Ramos (cell line): ENCODE measurements at regions not wholly inside any gene's neighbourhood (a gene's known extent, or its start where the extent isn't known, plus 50 kb on each side); places are given as distances from the start of the nearest gene placed in this dataset.
"Not testable (repeated sequence)": the region's sequence is repeated elsewhere in the genome, so short reads cannot be mapped to it uniquely, and the experiment has no call there.

Source experiments
- in situ Hi-C: fragments of 300-500 bp; cut with MboI; formaldehyde crosslinking; loops from one replicate; pipeline ENCODE4 v1.14.3; 2022; ENCODE audit warnings: low sequenced_read_pairs; ENCODE audit not compliant: unreplicated experiment

DNA sequence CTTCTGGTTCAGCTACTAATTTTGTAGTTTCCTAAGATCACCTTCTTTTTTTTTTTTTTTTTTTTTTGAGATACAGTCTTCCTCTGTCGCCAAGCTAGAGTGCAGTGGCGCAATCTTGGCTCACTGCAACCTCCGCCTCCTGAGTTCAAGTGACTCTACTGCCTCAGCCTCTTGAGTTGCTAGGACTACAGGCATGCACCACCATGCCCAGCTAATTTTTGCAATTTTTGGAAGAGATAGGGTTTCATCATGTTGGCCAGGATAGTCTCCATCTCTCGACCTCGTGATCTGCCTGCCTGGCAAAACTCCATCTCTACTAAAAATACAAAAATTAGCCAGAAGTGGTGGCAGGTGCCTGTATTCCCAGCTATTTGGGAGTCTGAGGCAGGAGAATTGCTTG, 301.5 kb upstream of the TFPI start:
- in situ Hi-C loops, result no loop called here

DNA sequence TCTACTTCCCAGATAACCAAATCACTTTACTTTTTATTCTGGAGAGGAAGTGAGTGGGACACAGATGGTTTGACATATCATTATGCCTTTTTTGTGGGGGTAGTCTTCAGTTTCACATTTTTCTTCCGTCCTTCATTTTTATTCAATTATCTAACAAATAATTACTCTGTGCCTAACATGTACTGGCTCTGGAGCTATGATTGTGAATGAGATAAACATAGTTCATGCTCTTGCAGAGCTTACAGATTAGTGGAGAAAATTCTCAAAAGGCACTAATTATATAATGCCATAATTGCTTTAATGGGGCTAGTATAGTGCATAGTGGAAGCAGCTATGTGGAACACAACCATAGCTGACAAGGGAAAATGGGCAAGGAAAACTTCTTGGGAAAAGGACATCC, 303.6 kb upstream of the TFPI start:
- in situ Hi-C loops, result no loop called here

DNA sequence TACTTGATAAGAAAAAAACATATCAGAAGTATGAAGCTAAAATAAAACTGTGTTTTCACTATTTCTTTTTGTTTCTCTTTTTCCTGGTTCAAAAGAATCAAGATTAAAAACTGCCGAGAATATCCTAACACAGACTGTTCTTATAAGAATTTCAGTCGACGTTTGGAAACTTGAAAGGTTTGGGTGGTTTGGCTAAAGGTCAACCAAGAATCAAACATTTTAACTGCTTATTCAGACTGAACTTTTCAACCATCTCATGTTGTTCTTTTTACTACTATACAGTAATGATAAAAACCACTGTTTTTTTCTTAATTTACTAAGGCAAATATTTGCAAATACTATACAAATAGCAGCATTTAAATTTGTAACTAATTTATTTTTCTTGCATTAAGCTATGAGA, 308.5 kb upstream of the TFPI start:
- in situ Hi-C loops, result no loop called here

DNA sequence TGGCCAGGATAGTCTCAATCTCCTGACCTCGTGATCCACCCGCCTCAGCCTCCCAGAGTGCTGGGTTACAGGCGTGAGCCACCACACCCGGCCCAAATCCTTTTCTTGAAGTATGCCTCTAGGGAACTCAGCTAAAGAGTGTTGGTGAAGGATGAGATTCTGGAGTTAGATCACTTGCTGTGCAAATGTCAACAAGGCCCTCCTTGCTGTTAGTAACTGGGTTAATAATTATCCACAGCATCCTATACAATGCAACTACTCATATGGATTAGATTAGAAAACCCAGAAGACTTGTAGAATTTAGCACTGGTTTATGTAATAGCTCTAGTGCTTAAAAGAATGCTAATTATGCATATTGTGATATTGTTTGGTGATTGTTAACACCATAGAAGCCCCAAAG, 310.8 kb upstream of the TFPI start:
- in situ Hi-C loops, result no loop called here

DNA sequence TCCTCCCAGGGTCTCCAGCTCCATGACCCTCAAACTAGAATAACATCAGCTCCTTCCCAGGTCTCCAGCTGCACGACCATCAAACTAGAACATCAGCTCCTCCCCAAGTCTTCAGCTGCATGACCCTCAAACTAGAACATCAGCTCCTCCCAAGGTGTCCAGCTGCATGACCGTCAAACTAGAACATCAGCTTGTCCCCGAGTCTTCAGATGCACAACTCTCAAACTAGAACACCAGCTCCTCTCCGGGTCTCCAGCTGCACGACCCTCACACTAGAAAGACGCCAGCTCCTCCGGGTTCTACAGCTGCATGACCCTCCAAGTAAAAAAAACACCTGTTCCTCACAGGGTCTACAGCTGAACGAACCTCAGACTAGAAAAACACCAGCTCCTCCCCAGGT, 312.9 kb upstream of the TFPI start:
- in situ Hi-C loops, result no loop called here

DNA sequence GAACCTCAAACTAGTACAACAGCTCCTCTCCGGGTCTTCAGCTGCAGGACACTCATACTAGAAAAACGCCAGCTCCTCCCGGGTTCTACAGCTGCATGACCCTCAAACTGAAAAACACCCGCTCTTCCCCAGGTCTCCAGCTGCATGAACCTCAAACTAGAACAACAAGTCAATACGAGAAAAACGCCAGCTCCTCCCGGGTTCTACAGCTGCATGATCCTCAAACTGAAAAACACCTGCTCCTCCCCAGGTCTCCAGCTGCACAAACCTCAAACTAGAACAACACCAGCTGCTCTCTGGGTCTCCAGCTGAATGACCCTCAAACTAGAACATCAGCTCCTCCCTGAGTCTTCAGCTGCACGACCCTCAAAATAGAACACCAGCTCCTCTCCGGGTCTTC, 315.0 kb upstream of the TFPI start:
- in situ Hi-C loops, result no loop called here

DNA sequence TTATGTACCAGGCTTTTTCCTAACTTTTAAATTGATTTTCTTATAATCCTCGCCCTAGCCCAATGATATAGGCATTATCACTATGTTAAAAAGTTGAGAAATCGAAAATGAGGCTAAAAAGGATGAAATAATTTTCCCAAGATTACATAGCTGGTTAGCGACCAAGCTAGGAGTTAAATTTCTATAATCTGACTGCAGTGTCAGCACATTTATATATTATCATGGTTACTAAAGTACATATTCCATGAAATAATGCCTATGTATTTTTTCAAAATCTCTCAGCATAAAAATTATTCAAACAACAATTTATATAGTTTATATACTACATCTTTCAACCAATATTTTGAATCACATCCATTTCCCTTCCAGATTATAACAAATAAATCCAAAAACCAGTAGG, 317.3 kb upstream of the TFPI start:
- in situ Hi-C loops, result no loop called here

DNA sequence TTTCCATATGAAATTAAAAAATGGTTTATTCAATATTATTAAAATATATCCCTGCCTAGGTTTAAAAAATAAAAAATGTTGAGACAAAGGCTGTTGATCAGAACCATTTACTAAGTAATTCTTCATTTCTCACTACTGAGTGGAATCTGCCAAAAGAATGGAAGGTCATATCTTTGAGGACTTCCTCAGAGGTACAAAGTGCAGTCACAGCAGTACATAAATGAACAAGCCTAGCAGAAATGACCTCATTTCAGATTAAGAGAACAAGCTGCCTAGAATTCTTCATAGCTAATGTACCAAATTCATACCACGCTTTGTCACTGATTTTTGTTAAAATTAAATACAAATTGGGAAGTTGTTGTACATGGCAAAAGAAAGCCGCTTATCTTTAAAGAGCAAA, 318.9 kb upstream of the TFPI start:
- in situ Hi-C loops, result no loop called here

DNA sequence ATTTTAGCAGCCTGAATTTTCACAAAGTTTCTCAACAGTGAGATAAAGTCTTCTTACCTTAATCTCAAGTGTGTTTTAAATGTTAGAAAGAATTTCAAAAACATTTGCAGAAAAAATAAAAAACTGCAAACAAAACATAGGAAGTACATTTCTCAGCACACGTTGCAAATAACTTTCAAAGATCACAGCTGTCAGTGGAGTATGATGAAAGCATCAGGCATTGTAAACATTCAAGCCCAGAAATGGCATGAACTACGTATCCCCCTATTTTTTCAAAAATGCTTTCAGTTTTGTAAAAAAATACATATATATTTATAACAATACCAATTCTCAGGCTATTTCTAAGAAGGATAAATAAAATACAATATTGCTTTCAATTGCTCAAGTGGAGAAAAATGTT, 320.6 kb upstream of the TFPI start:
- in situ Hi-C loops, result no loop called here

DNA sequence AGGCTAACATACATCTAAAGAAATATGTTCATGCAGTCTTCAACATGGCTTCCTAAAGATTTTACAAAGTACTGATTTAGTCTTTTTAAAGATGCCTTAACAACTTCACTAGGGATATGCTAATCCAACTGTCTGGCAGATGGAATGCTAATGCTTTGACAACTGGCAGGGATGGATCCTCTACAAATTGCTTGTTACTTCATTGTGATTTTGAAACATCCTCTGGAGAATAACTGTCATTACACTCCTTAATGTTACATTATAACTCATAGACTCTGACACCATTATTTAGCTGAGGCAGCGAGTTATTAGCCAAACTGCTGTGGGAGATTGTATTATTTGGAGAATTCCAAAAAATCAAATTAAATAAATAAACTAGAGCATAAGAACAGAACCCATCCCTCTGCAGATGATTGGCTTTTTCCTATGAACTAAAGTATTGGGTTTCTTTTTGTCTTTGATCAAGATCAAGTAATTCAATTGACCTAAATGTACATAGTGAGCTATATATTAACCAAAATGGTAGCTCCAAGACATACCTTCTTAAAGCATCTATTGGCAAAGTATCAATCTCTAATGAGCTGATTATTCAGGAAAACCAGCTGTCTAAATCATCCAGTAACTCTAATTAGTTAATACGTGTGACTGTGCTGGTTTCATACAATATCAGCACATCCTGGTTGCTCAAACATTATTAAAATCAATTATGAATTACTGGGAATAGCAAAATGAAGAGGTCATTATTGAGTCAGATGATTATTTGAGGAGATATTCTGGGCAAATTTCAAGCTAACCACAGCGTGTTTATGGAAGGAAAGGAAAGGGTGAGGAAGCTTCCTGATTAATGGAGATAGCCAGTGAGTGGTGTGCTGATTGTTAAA, 321.3 kb upstream of the TFPI start:
- in situ Hi-C loops, result no loop called here

DNA sequence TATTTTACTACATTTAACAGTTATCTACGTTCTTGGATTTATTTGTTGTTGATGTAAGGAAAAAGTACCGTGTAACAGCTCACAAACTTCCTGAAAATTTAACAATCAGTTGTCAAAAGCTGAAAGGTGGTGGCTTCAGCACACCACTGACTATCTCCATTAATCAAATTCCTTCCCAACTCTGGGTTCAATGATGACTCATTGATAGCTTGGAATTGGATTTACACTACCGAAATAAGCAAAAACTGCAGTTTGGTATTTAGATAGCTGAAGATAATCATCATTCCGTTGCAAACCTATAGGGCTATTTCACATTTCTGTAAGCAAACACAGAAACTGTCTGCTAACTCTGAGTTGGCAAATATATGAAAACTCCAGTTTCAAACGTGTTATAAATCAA, 322.3 kb upstream of the TFPI start:
- in situ Hi-C loops, result no loop called here

DNA sequence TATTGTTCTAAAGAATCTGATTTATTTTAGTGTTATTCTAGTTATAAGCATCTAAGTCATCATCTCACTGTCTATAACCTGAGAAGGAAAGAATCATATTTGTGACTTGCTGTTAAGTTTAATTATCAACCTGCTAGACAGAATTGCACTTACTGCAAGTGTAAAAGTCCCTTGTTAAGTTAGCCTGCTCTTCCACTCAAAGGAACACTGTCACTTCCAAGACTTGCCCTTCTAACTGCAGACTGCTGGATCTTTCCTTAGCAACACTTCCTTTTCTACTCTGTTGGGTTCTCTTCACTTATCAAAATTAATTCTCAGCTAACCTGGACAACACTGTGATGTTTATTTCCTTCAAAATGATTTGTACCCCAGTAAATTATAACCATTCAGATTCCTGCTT, 323.2 kb upstream of the TFPI start:
- in situ Hi-C loops, result no loop called here

DNA sequence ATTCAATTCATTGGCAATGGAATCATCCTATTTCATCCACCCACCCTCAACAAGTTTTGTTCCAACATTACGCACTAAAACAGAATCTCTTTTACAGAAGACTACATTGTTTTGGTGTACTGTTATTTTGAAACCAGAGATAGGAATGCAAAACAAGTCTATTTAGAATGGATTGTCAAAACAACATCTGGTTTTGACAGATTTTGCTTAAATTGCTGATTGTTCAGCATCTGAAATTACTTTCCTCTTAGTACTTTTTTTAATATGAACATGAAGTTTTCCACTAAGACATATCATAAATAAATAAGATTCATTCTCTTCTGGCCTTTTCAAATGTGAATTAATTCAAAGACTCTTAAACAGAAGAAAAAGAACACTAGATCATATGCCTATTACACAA, 323.9 kb upstream of the TFPI start:
- in situ Hi-C loops, result no loop called here

DNA sequence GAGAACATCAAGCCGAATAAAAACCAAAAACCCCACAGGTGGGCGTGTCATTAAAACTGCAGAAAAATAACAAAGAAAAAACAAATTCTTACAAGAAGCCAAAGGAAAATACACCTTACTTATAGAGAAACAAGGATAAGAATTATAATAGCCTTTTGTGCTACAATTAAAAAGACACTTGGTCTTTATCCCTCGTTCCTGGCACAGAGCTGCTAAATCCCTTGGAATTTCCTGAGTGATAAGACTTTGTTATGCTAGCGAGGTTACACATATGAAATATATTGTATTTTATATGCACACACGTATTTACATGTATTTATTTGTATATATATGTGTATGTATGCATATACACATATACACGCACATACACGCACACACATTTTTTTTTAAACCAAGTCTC, 325.3 kb upstream of the TFPI start:
- in situ Hi-C loops, result no loop called here

DNA sequence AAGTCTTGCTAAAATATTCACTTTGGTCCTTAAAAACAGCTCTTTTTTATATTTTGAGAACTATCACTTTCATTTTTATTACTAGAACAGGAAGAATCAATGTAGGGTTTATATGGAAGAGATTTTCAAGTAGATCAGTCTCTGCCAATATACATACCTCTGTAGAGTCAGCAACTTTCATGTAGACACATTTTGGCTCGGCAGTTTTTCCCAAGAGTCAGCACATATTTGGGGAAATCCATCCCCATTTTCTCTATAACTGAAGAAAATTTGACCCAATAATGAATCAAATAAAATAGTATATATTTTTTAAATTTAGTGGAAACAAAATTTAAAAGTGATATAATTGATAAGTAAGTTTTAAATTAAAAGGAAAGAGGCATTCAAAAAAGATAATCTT, 329.8 kb upstream of the TFPI start:
- in situ Hi-C loops, result no loop called here

DNA sequence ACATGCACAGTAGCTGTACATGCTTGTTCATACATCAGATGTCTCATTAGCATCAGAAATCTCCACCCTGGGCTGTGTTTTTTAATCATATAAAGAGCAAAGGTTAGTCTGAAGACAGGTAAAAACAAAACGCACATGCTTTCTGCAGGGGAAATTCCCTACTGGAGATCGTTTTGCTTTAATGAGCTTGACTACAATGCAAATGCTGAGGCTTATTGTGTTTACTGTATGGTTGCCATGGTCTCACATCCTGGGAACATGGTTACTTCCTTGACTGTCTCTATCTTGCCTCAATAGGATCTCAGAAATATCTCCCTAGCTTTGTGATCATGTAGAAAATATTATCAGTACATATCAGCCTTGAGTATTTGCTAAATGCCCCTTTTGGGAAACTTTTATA, 336.5 kb upstream of the TFPI start:
- in situ Hi-C loops, result no loop called here

DNA sequence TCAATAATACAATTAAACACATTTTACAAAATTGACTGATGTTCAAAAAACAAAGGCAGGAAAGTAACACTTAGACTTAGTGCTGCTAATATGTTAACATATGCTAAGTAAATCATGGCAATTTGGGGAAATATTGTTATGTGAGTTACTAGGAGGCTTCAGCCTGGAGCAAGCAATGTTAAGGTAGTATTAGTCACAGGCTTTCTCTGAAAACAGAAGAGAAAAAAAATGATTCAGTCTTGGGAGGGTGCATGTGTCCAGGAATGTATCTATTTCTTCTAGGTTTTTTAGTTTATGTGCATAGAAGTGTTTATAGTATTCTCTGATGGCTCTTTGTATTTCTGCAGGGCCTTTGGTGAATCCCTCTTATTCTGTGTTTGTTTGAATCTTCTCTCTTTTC, 345.8 kb upstream of the TFPI start:
- in situ Hi-C loops, result no loop called here

DNA sequence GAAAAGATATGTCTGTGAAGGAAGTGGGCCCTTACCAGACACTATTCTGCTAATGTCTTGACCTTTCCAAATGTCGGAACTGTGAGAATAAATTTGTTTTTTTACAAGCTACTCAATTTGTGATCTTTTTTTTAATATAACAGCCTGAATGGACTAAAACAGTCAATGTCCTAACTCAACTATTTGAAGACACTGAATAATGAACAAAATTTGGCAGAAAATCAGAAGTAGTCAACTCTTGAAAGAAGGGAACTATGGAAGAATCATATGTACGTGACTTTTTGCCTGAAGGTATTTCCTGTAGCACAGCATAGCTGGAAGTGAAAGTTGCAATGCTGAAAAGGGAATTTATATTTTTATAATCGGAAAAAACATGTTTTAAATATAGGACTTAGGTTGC, 351.8 kb upstream of the TFPI start:
- in situ Hi-C loops, result no loop called here

DNA sequence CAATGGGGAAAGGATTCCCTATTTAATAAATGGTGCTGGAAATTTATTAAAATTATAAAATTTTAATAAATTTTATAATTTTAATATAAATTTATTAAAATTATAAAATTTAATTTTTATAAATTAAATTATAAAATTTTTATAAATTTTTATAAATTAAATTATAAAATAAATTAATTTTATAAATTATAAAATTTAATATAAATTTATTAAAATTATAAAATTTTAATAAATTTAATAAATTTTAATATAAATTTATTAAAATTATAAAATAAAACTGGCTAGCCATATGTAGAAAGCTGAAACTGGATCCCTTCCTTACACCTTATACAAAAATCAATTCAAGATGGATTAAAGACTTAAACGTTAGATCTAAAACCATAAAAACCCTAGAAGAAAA, 356.7 kb upstream of the TFPI start:
- in situ Hi-C loops, result not testable (repeated sequence)

DNA sequence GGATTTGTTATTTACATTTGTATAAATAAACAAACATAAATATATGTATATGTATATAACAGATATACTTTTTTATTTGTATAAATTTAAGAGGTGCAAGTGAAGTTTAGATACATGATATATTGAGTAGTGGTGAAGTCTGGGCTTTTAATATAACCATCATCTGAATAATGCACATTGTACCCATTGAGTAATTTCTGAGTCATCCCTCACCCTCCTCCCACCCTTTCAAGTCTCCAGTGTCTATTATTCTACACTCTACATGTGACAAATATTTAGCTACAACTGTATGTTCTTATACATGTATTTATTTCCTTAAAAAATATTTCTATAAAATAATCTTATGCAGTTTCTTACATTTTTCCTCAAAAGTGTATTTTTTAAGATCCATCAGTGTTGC, 358.7 kb upstream of the TFPI start:
- in situ Hi-C loops, result no loop called here

DNA sequence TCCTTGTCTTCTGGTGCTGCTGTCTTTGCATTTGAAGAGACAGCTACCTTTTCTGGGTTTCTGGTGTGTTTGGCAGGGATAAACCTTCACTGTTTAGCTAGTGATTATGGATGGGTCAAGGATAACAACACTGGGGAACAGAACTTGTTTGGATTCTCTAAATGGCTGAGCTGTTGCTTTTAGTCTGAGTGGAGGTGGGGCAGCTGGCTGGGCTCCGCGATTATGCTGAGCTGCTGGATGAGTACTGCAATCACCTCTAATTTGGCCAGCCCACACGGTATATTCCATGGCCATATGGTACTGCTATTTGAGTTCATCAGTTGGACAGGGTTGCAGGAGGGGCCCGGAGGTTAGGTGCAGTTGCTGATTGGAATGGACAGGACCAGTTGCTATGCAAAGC, 361.6 kb upstream of the TFPI start:
- in situ Hi-C loops, result no loop called here

DNA sequence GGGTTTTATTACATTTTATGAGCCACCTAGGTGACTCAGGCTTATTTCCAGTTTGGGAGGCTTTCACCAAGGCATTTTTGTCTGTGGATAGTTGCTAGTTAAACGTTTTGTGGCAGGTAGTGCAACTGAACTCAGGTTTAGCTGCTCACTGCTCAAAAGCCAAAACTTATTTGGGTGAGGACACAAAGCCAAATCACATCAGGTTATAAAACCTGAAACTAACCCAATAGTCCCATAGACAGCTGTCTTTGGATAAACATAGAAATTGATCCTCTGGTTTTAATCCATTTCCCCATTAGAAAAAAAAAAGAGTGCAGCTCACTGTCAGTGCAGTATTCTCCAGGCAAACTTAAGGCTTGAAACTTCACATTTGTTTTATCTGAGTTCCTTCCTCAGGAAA, 362.6 kb upstream of the TFPI start:
- in situ Hi-C loops, result no loop called here

DNA sequence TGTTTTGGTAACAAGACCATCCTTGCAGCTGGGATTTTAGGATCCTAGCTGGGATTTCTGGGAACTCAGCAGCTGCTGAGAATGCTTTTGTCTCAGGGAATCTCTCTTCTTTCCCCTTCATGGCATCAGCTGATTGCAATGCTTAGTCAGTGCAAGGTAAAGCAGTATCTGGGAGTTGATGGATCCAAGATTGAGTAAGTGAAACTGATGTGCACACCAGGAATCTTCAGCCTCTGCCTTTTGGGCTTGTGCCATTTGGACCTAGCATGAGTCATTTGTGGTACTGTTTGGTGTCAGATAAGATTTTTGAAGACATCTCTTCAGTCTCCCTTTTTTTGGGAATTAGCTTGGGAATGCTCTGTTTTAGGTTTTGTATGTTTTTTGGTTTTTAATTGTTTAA, 363.3 kb upstream of the TFPI start:
- in situ Hi-C loops, result no loop called here
